GM18907 (cell line): ENCODE measurements at regions not wholly inside any gene's neighbourhood (a gene's known extent, or its start where the extent isn't known, plus 50 kb on each side); places are given as distances from the start of the nearest gene placed in this dataset.
"Not testable (repeated sequence)": the region's sequence is repeated elsewhere in the genome, so short reads cannot be mapped to it uniquely, and the experiment has no call there.

Experiments used
- ATAC-seq: cut with Tn5 transposase; IDR thresholded peaks from one replicate; pipeline ENCODE4 v1.9.1; 2021; ENCODE audit warnings: mild to moderate bottlenecking, moderate library complexity; ENCODE audit not compliant: unreplicated experiment

- no peak for ATAC-seq
Observed at GRCh38 chr6:12474167-12475140, 184.3 kb downstream of the EDN1 start.

- no peak for ATAC-seq
Observed at GRCh38 chr6:12476484-12476883, 186.3 kb downstream of the EDN1 start.

- ATAC-seq: no peak
Observed at GRCh38 chr6:12477616-12478015, 187.5 kb downstream of the EDN1 start.

GRCh38 chr6:12478921-12479320 is 188.8 kb downstream of the EDN1 start:
- no peak for ATAC-seq

- ATAC-seq: no peak
Observed at GRCh38 chr6:12479451-12479850, 189.3 kb downstream of the EDN1 start.

- no peak for ATAC-seq
Observed at GRCh38 chr6:12479881-12480280, 189.7 kb downstream of the EDN1 start.

- ATAC-seq: no peak
Observed at GRCh38 chr6:12480379-12480778, 190.2 kb downstream of the EDN1 start.

- no peak for ATAC-seq
Observed at GRCh38 chr6:12481292-12481691, 191.1 kb downstream of the EDN1 start.

- no peak for ATAC-seq
Observed at GRCh38 chr6:12481850-12482249, 191.7 kb downstream of the EDN1 start.

GRCh38 chr6:12482386-12483375 is 192.5 kb downstream of the EDN1 start:
- no peak for ATAC-seq

- ATAC-seq: peak; percentile 86
Observed at GRCh38 chr6:12483712-12484111, 193.6 kb downstream of the EDN1 start.

GRCh38 chr6:12484519-12484918 is 194.4 kb downstream of the EDN1 start:
- ATAC-seq: no peak

- no peak for ATAC-seq
Observed at GRCh38 chr6:12485226-12485764, 195.1 kb downstream of the EDN1 start.

- no peak for ATAC-seq
Observed at GRCh38 chr6:12485837-12486236, 195.7 kb downstream of the EDN1 start.

GRCh38 chr6:12490351-12490903 is 200.3 kb downstream of the EDN1 start:
- ATAC-seq: no peak

GRCh38 chr6:12490904-12491571 is 200.9 kb downstream of the EDN1 start:
- ATAC-seq: no peak

GRCh38 chr6:12492929-12493328 is 202.8 kb downstream of the EDN1 start:
- ATAC-seq: not testable (repeated sequence)

GRCh38 chr6:12493446-12493845 is 203.3 kb downstream of the EDN1 start:
- ATAC-seq: no peak

- no peak for ATAC-seq
Observed at GRCh38 chr6:12494161-12494560, 204.0 kb downstream of the EDN1 start.

GRCh38 chr6:12501990-12502389 is 211.8 kb downstream of the EDN1 start:
- no peak for ATAC-seq
